ENCODE measurements at regions not wholly inside any gene's neighbourhood (a gene's known extent, or its start where the extent isn't known, plus 50 kb on each side); places are given as distances from the start of the nearest gene placed in this dataset.

DNA sequence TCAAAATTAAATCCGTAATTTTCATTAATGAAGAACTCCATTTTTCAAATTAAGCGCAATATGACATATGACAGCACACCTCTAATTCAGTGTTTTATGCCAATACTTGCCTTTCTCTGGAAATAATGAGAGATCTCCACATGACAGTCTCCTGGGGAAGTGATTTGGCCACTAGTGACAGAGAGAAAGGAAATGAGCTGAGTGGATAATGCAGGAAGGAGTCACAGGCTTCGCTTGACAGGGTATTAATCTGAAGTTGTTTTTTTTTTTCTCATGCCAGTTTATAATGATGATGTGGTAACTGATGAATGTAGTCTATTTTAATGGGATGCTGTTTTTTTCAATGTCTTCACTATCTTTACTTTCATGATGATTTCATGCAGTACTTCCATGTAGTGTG lies 1079.4 kb upstream of the GYPC start:
- ATAC-seq (no peak), DNase-seq (no peak)
- H3K4me1 ChIP-seq: no peaks in the 10 kb centered on the region
- TF ChIP-seq, protein P1, sequence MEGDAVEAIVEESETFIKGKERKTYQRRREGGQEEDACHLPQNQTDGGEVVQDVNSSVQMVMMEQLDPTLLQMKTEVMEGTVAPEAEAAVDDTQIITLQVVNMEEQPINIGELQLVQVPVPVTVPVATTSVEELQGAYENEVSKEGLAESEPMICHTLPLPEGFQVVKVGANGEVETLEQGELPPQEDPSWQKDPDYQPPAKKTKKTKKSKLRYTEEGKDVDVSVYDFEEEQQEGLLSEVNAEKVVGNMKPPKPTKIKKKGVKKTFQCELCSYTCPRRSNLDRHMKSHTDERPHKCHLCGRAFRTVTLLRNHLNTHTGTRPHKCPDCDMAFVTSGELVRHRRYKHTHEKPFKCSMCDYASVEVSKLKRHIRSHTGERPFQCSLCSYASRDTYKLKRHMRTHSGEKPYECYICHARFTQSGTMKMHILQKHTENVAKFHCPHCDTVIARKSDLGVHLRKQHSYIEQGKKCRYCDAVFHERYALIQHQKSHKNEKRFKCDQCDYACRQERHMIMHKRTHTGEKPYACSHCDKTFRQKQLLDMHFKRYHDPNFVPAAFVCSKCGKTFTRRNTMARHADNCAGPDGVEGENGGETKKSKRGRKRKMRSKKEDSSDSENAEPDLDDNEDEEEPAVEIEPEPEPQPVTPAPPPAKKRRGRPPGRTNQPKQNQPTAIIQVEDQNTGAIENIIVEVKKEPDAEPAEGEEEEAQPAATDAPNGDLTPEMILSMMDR (IDR thresholded peaks at IDR 0.05): no peak
- no peak overlapping the region for H3K4me3 ChIP-seq
- no peaks in the 10 kb centered on the region for H3K9me3 ChIP-seq
- intact Hi-C loops (cut with DNase I): no loop called here
- H3K36me3 ChIP-seq: no peaks in the 10 kb centered on the region
- H3K27ac ChIP-seq: no peak overlapping the region
- no peaks in the 10 kb centered on the region for H3K27me3 ChIP-seq (ENCODE audit: low read depth)

DNA sequence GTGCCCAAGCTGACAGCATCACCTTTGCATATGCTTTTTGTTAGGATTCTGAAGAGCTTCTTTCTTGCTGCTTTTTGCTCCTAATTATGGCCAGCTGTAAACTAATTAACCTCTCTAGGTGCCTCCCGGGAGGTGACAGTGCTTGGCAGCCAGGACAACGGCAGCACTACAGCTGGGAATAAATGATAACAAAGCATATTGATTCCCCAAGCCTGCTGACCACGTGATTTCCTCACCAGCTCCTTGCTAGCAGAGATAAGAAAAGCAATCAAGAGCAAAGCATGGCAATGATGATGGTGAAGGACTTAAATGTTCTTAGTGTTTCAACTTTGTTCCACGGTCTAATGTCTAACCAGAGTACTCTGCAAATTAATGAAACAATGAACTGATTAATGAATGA lies 1074.4 kb upstream of the GYPC start:
- ATAC-seq (no peak), DNase-seq (no peak)
- intact Hi-C loops (cut with DNase I): no loop called here
- no peak overlapping the region for H3K27ac ChIP-seq
- TF ChIP-seq, protein P1 (IDR thresholded peaks at IDR 0.05): no peak
- H3K4me3 ChIP-seq: no peak overlapping the region
- no peaks in the 10 kb centered on the region for H3K9me3 ChIP-seq
- H3K4me1 ChIP-seq: no peaks in the 10 kb centered on the region
- no peaks in the 10 kb centered on the region for H3K36me3 ChIP-seq
- no peaks in the 10 kb centered on the region for H3K27me3 ChIP-seq (ENCODE audit: low read depth)

DNA sequence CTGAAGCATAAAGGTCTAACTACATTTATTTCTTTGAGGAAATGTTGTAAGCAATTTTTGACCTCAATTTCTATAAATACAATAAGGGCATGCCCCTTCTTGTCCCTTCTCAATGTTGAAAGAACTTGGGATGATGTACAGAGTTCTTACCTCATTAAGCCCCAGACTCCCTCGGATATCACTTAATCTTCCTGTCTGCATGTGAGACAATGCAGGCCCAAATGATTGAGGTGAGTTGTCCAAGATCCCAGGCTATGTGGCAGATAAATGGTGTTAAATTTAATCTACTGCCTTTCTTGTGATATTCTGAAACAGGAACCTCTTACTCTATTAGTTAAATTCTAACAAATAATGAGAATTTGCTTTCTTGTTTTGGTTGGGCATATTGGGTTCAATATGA lies 1073.4 kb upstream of the GYPC start:
- no peak overlapping the region for H3K27ac ChIP-seq
- H3K36me3 ChIP-seq: no peaks in the 10 kb centered on the region
- no peaks in the 10 kb centered on the region for H3K27me3 ChIP-seq (ENCODE audit: low read depth)
- ATAC-seq (no peak), DNase-seq (no peak)
- intact Hi-C loops (cut with DNase I): no loop called here
- H3K4me3 ChIP-seq: no peak overlapping the region
- TF ChIP-seq, protein P1 (IDR thresholded peaks at IDR 0.05): no peak
- no peaks in the 10 kb centered on the region for H3K4me1 ChIP-seq
- H3K9me3 ChIP-seq: no peaks in the 10 kb centered on the region

DNA sequence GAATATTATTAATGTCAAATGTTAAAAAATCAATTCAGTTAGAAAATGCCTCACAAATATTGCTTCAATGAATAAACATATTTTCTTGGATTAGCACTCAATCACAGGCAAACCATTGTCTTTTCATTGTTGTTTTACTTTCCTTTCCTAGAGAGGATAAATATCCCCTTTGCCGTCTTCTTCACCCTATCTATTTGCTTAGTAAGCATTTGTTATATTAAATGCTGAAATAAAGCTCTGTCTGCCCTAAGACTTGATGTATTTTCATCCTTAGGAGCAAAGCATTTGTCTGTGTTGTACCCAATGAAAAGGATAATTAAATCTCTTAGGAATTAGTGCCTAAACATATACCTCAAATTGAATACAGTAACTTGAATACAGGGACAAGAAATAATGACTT lies 1071.2 kb upstream of the GYPC start:
- H3K27me3 ChIP-seq (ENCODE audit: low read depth): no peaks in the 10 kb centered on the region
- no peak overlapping the region for H3K4me3 ChIP-seq
- TF ChIP-seq, protein P1 (IDR thresholded peaks at IDR 0.05): no peak
- no peaks in the 10 kb centered on the region for H3K36me3 ChIP-seq
- no peaks in the 10 kb centered on the region for H3K4me1 ChIP-seq
- H3K27ac ChIP-seq: no peak overlapping the region
- ATAC-seq (no peak), DNase-seq (no peak)
- H3K9me3 ChIP-seq: no peaks in the 10 kb centered on the region
- intact Hi-C loops (cut with DNase I): no loop called here

DNA sequence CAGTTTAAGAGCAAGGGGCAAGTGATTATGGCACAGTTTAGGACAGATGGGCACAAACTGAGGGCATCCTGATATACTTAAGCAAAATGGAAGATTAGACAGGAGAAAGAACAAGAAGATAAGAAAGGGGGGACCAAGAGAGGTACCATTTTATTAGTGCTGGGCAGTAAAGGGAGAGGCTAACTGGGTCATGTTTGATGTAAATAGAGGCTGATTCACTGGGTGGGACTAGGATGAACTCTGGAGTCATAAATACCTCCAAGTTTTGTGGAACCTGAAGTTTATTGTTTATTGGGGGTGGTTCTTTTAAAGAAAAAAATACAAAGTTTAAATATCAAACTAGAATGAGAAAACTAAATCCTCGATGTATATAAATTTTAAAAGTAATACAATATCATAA lies 1067.2 kb upstream of the GYPC start:
- intact Hi-C loops (cut with DNase I): no loop called here

More for the DNA sequence above, 1067.2 kb upstream of the GYPC start:
- ATAC-seq: no peak
- H3K9me3 ChIP-seq: no peaks in the 10 kb centered on the region
- no peaks in the 10 kb centered on the region for H3K36me3 ChIP-seq
- H3K4me1 ChIP-seq: no peaks in the 10 kb centered on the region
- TF ChIP-seq, protein P1 (IDR thresholded peaks at IDR 0.05): no peak
- no peak overlapping the region for H3K27ac ChIP-seq
- H3K27me3 ChIP-seq (ENCODE audit: low read depth): no peaks in the 10 kb centered on the region
- no peak overlapping the region for H3K4me3 ChIP-seq
- DNase-seq: no peak
